CD4-positive, alpha-beta T cell treated with Interleukin-6 at 100 ng/mL for 8 hours (primary cell): ENCODE measurements at regions not wholly inside any gene's neighbourhood (a gene's known extent, or its start where the extent isn't known, plus 50 kb on each side); places are given as distances from the start of the nearest gene placed in this dataset.

Source experiments
- DNase-seq: peaks from one replicate; pipeline ENCODE4 v3.0.0-alpha.2; 2020; ENCODE audit warnings: mixed read lengths, low spot score

- DNase-seq: no peak
Observed at GRCh38 chr6:129967427-129967826, 51.0 kb upstream of the L3MBTL3 start.

GRCh38 chr6:129966125-129966524 lies 52.3 kb upstream of the L3MBTL3 start:
- no peak for DNase-seq

DNA sequence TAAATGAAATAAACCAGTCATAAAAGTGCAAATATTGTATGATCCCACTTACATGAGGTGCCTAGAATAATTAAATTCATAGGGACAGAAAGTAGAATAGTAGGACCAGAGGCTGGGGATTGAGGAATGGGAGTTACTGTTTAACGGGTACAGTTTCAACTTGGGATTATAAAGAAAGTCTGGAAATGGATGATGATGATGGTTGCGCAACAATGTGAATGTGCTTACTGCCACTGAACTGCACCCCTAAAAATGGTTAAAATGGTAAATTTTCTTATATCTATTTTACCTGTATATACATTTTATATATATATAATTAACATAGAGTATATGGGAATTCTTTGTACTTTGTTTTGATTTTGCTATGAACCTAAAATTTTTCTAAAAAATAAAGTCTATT lies 53.3 kb upstream of the L3MBTL3 start:
- no peak for DNase-seq

DNA sequence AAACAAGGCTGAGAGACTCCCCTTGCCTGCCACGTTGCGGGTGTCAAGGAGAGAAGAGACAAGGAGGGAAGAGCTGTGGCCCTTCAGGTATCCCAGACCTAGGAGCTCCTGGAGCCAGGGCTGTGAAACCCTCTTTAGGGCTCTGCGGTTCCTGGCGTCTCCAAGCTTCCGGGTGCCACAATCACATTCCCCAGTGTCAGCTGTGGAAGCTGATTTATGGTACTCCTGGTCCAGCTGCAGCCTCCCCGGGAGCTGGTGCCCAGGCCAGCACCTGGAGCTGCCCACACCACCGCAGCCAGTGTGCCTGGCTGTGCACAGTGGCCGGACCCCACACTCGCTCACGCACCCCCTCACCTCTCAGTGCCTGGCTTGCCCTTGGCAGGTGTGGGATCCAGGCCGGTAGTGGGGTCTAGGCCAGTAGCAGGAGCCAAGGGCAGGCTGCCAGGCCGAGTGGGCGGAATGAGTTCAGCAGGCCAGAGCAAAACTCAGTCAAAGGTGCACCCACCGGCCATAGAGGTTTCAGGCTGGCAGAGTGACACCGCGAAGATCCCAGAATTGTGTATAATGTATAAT lies 58.9 kb upstream of the L3MBTL3 start:
- DNase-seq: no peak

DNA sequence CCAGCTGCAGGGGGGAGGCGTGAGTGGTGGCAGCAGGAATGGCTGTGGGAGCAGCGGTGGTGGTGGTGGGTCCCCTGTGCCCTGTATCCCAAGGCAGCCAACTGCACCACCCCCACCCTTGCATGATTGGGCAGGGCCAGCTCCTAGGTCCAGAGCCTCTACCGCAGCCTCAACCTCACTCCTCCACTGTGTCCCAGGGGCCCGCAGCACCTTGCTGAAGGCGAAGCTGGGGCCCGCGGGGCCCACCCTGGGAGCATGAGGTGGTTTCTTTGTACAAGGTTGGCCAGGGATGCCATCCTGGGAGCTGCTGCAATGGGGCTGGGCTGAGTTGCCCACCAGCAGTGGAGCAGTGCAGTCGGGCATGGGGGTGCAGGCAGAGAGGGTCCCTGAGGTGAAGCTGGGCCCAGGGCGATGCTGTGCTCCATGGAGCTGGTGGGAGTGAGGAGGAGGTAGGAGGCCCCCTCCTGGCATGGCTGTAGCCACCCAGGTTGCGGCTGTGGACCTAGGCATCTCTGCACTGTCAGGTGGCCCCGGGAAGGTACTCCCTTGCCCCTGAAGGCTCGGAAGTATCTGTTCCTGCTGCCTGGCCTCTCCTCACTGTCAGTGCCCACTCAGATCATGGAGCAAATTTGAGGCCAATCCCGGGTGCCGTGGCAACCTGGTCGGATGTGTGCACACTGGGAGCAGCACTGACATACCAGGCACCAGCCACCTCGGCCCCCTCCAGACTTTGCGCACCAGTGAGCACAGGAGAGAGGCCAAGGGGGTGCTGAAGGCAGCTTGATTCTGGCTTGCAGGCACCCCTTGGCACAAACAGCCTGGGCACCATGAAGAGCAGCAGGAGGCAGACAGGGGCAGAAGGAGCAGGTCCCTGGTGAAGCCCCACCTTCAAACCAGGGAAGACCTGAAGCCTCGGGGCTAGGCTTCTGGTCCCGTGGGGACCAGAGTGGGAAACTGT lies 60.2 kb upstream of the L3MBTL3 start:
- DNase-seq: no peak

DNA sequence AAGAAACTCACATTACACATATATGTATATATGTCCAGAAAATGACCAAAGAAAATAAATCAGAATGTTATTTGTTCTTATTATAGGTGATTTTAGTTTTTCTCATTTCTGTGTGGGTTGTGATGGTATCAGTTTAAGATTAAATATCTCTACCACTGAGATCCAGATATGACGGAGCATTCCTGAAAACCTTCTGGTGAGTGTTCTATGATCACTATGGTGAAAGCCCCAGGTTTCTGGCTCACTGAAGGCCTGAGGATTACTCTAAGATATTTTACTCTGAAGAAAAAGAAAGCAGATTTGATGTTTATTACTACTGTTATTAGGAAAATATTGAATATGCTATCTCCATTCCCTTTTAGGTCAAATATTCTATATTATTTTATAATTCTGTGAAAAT lies 62.8 kb upstream of the L3MBTL3 start:
- DNase-seq: no peak

GRCh38 chr6:129954749-129955431 lies 63.5 kb upstream of the L3MBTL3 start:
- no peak for DNase-seq

DNA sequence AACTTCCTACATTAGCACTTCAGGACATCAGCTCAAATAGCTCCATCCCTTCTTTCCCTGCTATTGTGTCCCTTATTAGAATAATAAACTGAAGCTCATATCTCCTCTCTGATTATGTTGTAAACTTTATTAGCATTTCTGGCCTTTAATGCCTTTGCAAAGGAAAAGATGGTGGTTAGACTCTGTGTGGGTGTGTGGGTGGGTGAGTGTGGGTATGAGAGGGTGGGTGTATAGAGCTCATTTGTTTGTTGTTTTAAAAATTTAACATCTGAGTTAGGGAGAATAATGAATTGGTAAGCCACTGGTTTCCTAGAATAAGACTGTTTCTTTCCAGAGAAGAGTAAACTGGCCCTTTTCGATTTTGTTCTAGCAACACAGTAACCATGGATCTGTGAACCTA lies 70.6 kb upstream of the L3MBTL3 start:
- DNase-seq: no peak

GRCh38 chr6:129946439-129947140 lies 71.8 kb upstream of the L3MBTL3 start:
- no peak for DNase-seq

GRCh38 chr6:129943637-129944271 lies 74.6 kb upstream of the L3MBTL3 start:
- DNase-seq: no peak

GRCh38 chr6:129940454-129941195 lies 77.8 kb upstream of the L3MBTL3 start:
- no peak for DNase-seq

DNA sequence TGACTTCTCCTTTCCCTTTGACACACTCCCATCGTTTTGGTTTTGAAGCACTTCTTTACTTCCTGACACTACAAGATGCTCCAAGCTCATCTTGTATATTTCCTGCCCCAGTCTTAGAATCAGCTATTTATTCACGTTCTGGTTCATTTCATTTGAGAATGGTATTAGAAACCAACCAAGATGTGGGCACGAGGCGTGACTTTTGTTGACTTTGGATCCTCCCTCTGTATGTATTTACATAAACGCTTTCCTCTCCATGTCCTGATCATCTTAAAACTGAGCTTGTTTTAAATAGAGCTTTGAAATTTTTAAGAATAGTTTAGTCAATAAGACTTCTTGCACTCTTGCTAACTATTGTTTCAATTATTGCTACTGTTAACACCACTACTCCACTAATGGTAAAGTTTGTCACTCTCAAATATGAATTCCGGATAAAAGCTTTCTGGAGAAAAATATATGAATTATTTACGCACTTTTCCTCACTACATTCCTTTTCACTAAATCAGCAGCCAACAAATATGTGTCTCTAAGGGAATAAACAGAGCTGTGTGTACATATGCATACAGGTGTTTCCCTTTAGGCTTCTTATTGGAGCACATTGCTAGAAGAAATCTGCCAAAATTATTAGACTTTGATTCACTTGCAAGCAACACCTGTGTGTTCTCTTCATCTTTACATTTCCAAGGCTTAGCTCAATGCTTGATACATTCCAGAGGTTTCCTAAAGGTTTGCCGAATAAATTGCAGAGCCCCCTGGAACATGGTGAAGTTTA lies 77.3 kb upstream of the TMEM244 start:
- DNase-seq: no peak

GRCh38 chr6:129936329-129937165 lies 75.4 kb upstream of the TMEM244 start:
- DNase-seq: peak; percentile 47

GRCh38 chr6:129932321-129932720 lies 71.2 kb upstream of the TMEM244 start:
- no peak for DNase-seq

DNA sequence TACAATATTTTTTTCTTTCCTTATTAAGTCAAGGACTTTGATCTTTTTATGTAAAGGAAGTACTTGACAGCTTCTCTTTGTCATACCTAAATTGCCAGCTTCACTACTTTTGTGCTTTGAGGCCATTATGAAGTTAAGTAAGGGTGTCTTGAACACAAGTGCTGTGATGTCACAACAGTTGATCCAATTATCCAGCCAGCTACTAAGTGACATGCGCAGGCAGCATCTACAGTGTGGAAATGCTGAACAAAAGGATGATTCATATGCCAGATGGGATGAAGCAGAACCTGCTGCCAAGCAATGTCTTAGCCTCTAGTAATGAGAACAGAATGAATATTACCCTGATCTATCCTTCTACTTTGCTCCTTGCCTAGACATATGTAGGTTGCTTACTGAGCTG lies 68.3 kb upstream of the TMEM244 start:
- no peak for DNase-seq

DNA sequence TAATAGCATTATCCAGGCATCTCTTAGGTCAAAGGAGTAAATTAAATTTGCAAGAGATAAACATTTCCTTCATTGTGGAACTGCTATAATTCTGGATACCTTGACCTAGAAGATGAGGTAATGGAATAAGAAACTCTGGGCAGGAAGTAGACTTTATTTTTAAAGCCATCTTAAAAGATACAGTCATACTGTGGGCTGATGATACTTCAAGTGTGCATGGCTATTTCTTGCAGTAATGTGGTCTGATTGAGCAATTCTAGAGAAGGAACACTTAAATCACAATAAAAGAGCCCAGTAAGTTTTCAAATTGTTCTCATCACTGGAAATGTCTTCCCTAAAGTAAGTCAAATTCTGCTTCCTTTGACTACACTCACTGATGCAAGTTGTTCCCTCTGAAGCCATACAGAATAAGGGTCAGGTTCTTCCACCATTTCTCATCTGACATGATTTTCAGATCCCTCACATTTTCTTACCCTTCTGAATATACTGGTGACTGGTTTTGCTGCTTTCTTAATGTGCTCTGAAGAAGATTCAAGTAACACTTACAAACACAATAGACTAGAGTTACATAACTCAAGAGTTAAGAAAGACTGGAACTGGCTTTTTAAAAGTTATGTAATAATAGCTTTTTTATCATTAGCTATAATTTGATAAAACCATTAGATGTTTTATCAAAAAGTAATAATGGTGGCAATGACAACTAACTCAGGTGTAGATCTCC lies 62.6 kb upstream of the TMEM244 start:
- DNase-seq: no peak

DNA sequence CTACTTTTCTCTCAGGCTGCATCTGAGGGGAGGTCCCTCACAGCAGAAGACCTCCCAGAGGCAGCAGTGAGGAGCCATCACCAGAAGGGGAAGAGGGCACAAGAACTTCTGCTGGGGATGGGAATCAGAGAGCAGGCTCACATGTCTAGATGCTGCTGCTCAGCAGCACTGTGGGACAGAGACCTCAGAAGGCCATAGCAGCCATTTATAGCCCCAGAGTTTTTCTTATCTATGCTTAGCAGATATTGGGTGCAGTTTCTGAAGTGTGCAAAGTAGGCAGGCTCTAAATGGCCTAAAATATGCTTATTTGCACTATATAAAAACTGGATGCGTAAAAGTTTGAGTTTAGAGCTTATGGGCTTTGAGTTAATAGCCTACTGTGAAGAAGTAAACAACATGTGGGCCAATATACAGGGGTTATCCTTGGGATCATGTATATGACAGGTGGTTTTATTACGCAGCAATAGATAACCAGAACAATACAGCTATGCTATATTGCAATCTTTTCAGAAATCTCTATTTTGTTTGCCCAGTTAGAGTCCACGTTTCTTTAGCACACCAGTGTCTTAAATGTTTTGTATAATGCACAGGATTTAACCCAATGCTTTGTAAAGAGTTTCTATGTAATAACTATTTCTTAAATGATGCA lies 60.2 kb upstream of the TMEM244 start:
- no peak for DNase-seq

DNA sequence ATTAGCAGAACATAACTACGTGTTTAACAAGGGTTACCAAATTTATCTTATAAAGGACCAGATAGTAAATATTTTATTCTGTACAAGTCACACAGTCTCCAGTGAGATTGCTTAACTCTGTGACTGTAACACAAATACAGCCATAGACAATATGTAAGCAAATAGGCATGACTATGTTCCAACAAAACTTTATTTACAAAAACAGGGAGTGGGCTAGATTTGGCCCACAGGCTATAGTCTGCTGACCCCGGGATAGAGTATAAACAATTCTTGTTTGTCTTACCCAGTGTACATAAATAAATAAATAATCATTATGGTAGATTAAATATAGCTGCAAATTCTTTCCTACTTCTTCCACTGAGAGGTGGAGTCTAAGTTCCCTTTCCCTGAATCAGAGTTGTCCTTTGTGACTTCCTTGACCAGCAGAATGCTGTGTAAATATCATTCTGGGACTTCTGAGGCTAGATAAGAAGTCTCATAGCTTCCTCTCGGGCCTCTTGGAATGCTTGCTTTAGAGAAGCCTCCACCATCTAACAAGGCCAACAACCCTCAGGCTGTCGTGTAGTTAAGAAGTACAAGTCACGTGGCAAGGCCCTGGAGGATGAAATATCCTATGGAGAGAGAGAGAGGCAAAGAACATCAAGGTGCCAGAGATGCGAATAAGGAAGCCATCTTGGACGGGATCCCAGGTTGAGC lies 59.1 kb upstream of the TMEM244 start:
- no peak for DNase-seq
